Neural cell (in vitro differentiated cells): ENCODE measurements at regions not wholly inside any gene's neighbourhood (a gene's known extent, or its start where the extent isn't known, plus 50 kb on each side); places are given as distances from the start of the nearest gene placed in this dataset.

Source experiments
- H2AFZ ChIP-seq: fragments of 200-600, 300-800 bp; sonication (generic), shearing (Covaris generic); 2 replicates; pipeline ENCODE4 v1.6.0; 2014; ENCODE audit warnings: low read depth, mild to moderate bottlenecking, antibody characterized with exemption, low read length, moderate library complexity
- H3F3A ChIP-seq: fragments of 200-600 bp; shearing (Covaris generic); 2 replicates; pipeline ENCODE4 v1.6.1; 2016; ENCODE audit warnings: mild to moderate bottlenecking, moderate library complexity, mixed read lengths, antibody characterized with exemption, low read length; ENCODE audit not compliant: insufficient read depth, poor library complexity, severe bottlenecking
- H3K27ac ChIP-seq: fragments of 200-600, 300-800 bp; sonication (generic), shearing (Covaris generic); 2 replicates; pipeline ENCODE4 v1.5.1; 2014; ENCODE audit warnings: mild to moderate bottlenecking, low read length, moderate library complexity
- H3K27me3 ChIP-seq: fragments of 300-800, 200-600 bp; sonication (generic), shearing (Covaris generic); 2 replicates; pipeline ENCODE4 v1.6.0; 2014; ENCODE audit warnings: mild to moderate bottlenecking, low read depth, low read length, moderate library complexity; ENCODE audit not compliant: insufficient read depth
- H3K36me3 ChIP-seq: fragments of 300-800, 200-600 bp; sonication (generic), shearing (Covaris generic); 2 replicates; pipeline ENCODE4 v1.5.1; 2014; ENCODE audit warnings: mild to moderate bottlenecking, antibody characterized with exemption, low read length, moderate library complexity; ENCODE audit not compliant: insufficient read depth
- H3K4me2 ChIP-seq: fragments of 300-800, 200-600 bp; sonication (generic), shearing (Covaris generic); 2 replicates; pipeline ENCODE4 v1.6.0; 2014; ENCODE audit warnings: mild to moderate bottlenecking, low read length
- H3K4me3 ChIP-seq: fragments of 300-800, 200-600 bp; sonication (generic), shearing (Covaris generic); 2 replicates; pipeline ENCODE4 v1.5.1; 2014; ENCODE audit warnings: mild to moderate bottlenecking, low read length, moderate library complexity
- H3K79me2 ChIP-seq: fragments of 200-600 bp; shearing (Covaris generic); replicated peaks from 2 replicates; pipeline ENCODE4 v1.6.0; 2014; ENCODE audit warnings: mild to moderate bottlenecking, low read length, moderate library complexity; ENCODE audit not compliant: insufficient read depth
- H3K9ac ChIP-seq: fragments of 300-800, 200-600 bp; sonication (generic), shearing (Covaris generic); 2 replicates; pipeline ENCODE4 v1.6.1; 2016; ENCODE audit warnings: mild to moderate bottlenecking, low read length, mixed read lengths
- H3K9me2 ChIP-seq: fragments of 200-600 bp; shearing (Covaris generic); 2 replicates; pipeline ENCODE4 v1.6.1; 2016; ENCODE audit warnings: mild to moderate bottlenecking, low read length, mixed read lengths; ENCODE audit not compliant: insufficient read depth
- H3K9me3 ChIP-seq: fragments of 200-600, 300-800 bp; sonication (generic), shearing (Covaris generic); 2 replicates; pipeline ENCODE4 v1.6.1; 2016; ENCODE audit warnings: mild to moderate bottlenecking, mixed run types, low read length, moderate library complexity, mixed read lengths
- H4K20me1 ChIP-seq: fragments of 200-600 bp; shearing (Covaris generic); 2 replicates; pipeline ENCODE4 v1.6.1; 2016; ENCODE audit warnings: mild to moderate bottlenecking, mixed run types; ENCODE audit not compliant: insufficient read depth
- EP300 ChIP-seq: fragments of 450-650 bp; conservative IDR thresholded peaks from 2 replicates; pipeline ENCODE4 v1.6.1; 2014; ENCODE audit warnings: antibody characterized with exemption, mild to moderate bottlenecking, moderate library complexity; ENCODE audit not compliant: poor library complexity, severe bottlenecking
- EZH2 ChIP-seq: fragments of 200-600, 300-800 bp; shearing (Covaris generic), sonication (generic); IDR thresholded peaks from 2 replicates; pipeline ENCODE4 v1.6.1; 2014; ENCODE audit warnings: antibody characterized with exemption, low read length, borderline replicate concordance, mild to moderate bottlenecking; ENCODE audit not compliant: insufficient read depth, poor library complexity, severe bottlenecking
- MXI1 ChIP-seq: fragments of 450-650 bp; conservative IDR thresholded peaks from 2 replicates; pipeline ENCODE4 v1.6.1; 2014; ENCODE audit warnings: antibody characterized with exemption, mild to moderate bottlenecking; ENCODE audit not compliant: poor library complexity, severe bottlenecking
- POLR2AphosphoS5 ChIP-seq: IDR thresholded peaks from 2 replicates; pipeline ENCODE4 v1.6.1; 2012
- RAD21 ChIP-seq: fragments of 450-650 bp; conservative IDR thresholded peaks from 2 replicates; pipeline ENCODE4 v1.6.1; 2014; ENCODE audit warnings: antibody characterized with exemption, mild to moderate bottlenecking, moderate library complexity
- SMC3 ChIP-seq: fragments of 450-650 bp; conservative IDR thresholded peaks from 2 replicates; pipeline ENCODE4 v1.6.1; 2014; ENCODE audit warnings: antibody characterized with exemption, mild to moderate bottlenecking, moderate library complexity; ENCODE audit not compliant: poor library complexity
- TAF1 ChIP-seq: IDR thresholded peaks from 2 replicates; pipeline ENCODE4 v1.6.1; 2012; ENCODE audit warnings: low read depth
- TF ChIP-seq, protein P1 (sequence below): fragments of 450-650 bp; IDR thresholded peaks from 2 replicates; pipeline ENCODE4 v1.5.1; 2014; ENCODE audit warnings: antibody characterized with exemption, mild to moderate bottlenecking, moderate library complexity; ENCODE audit not compliant: poor library complexity, severe bottlenecking
- TF ChIP-seq, protein P2 (sequence below): IDR thresholded peaks from 2 replicates; pipeline ENCODE4 v1.6.1; 2012; ENCODE audit warnings: borderline replicate concordance

DNA sequence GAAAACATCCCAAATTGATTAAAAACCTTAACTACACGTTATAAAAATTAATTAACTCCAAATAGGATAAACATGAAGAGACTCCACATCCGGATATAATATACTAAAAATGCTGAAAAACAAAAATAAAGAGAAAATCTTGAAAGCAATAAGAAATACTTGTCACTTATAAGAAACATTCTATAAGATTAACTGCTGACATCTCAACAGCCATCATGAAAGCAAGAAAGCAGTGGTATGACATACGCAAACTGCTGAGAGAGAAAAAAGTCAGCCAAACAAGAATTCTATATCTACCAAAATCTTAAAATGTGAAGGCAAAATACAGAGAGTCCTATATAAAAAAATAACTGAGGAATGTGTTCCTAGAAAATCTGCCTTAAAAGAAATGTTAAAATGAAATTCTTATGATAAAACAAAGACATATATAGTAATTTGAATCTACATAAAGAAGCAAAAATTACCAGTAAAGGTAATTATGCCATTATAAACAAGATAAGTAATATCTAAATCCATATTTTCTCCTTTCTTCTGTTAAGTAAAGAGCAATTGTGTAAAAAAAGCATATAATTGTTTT is 1851.1 kb downstream of the PCDH9 start:
- Histone ChIP-seq H3K4me2 (no peak overlapping the region), H4K20me1 (no peaks in the 10 kb centered on the region), H3F3A (no peaks in the 10 kb centered on the region), H3K9me3 (no peaks in the 10 kb centered on the region), H3K9ac (no peak overlapping the region), H3K27me3 (no peaks in the 10 kb centered on the region), H2AFZ (no peak overlapping the region), H3K9me2 (no peaks in the 10 kb centered on the region), H3K36me3 (no peaks in the 10 kb centered on the region), H3K79me2 (no peaks in the 10 kb centered on the region), H3K4me3 (no peak overlapping the region), H3K27ac (no peak overlapping the region)
- TF ChIP-seq MXI1 (no peak), SMC3 (no peak), EP300 (no peak), EZH2 (no peak)

DNA sequence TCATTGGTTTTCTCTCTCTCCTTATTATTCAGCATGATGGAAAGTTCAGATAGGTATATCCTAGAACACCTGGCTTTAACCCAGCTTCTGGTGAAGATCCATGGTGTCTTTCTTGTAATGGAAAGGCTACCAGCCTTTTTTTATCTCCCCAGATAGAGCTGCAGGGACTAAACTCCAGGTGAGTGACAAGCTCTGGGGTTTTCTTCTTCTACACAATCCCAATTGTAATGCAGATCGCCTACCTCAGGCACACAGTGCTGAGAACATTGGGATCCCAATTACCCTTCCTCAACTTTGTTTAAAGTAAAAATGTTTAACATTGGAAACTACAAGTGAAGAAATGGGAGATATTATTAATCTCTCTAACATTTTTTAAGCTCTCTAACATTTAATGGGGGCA is 1851.7 kb downstream of the PCDH9 start:
- Histone ChIP-seq H3F3A (no peaks in the 10 kb centered on the region), H3K36me3 (no peaks in the 10 kb centered on the region), H3K27me3 (no peaks in the 10 kb centered on the region), H3K9ac (no peak overlapping the region), H3K9me3 (no peaks in the 10 kb centered on the region), H4K20me1 (no peaks in the 10 kb centered on the region), H3K4me3 (no peak overlapping the region), H3K9me2 (no peaks in the 10 kb centered on the region), H3K4me2 (no peak overlapping the region), H3K27ac (no peak overlapping the region), H3K79me2 (no peaks in the 10 kb centered on the region), H2AFZ (no peak overlapping the region)
- no peak for TF ChIP-seq SMC3
- no peak for TF ChIP-seq EP300
- no peak for TF ChIP-seq TAF1
- no peak for TF ChIP-seq RAD21
- TF ChIP-seq, protein P1, sequence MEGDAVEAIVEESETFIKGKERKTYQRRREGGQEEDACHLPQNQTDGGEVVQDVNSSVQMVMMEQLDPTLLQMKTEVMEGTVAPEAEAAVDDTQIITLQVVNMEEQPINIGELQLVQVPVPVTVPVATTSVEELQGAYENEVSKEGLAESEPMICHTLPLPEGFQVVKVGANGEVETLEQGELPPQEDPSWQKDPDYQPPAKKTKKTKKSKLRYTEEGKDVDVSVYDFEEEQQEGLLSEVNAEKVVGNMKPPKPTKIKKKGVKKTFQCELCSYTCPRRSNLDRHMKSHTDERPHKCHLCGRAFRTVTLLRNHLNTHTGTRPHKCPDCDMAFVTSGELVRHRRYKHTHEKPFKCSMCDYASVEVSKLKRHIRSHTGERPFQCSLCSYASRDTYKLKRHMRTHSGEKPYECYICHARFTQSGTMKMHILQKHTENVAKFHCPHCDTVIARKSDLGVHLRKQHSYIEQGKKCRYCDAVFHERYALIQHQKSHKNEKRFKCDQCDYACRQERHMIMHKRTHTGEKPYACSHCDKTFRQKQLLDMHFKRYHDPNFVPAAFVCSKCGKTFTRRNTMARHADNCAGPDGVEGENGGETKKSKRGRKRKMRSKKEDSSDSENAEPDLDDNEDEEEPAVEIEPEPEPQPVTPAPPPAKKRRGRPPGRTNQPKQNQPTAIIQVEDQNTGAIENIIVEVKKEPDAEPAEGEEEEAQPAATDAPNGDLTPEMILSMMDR, result no peak
- TF ChIP-seq EZH2, result no peak
- no peak for TF ChIP-seq POLR2AphosphoS5
- TF ChIP-seq, protein P2, sequence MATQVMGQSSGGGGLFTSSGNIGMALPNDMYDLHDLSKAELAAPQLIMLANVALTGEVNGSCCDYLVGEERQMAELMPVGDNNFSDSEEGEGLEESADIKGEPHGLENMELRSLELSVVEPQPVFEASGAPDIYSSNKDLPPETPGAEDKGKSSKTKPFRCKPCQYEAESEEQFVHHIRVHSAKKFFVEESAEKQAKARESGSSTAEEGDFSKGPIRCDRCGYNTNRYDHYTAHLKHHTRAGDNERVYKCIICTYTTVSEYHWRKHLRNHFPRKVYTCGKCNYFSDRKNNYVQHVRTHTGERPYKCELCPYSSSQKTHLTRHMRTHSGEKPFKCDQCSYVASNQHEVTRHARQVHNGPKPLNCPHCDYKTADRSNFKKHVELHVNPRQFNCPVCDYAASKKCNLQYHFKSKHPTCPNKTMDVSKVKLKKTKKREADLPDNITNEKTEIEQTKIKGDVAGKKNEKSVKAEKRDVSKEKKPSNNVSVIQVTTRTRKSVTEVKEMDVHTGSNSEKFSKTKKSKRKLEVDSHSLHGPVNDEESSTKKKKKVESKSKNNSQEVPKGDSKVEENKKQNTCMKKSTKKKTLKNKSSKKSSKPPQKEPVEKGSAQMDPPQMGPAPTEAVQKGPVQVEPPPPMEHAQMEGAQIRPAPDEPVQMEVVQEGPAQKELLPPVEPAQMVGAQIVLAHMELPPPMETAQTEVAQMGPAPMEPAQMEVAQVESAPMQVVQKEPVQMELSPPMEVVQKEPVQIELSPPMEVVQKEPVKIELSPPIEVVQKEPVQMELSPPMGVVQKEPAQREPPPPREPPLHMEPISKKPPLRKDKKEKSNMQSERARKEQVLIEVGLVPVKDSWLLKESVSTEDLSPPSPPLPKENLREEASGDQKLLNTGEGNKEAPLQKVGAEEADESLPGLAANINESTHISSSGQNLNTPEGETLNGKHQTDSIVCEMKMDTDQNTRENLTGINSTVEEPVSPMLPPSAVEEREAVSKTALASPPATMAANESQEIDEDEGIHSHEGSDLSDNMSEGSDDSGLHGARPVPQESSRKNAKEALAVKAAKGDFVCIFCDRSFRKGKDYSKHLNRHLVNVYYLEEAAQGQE, result no peak
- TF ChIP-seq MXI1, result no peak
